ENCODE measurements at regions not wholly inside any gene's neighbourhood (a gene's known extent, or its start where the extent isn't known, plus 50 kb on each side); places are given as distances from the start of the nearest gene placed in this dataset.

- POLR2A ChIA-PET, result no interaction called here
- Histone ChIP-seq H3K4me1 (ENCODE audit: control insufficient read depth, insufficient read depth, low read length) (no peaks in the 10 kb centered on the region), H3K36me3 (ENCODE audit: control insufficient read depth, insufficient read depth, low read length) (no peaks in the 10 kb centered on the region), H3K9me3 (ENCODE audit: control insufficient read depth, insufficient read depth, low read depth, low read length) (no peaks in the 10 kb centered on the region), H3K27ac (ENCODE audit: low read length) (no peak overlapping the region), H3K4me3 (ENCODE audit: low read depth in 2 of 2, low read length in 2 of 2) (no peak overlapping the region), H3K27me3 (ENCODE audit: control insufficient read depth, insufficient read depth, low read length) (no peaks in the 10 kb centered on the region)
- CTCF ChIA-PET, result no interaction called here
- in situ Hi-C loops (cut with HindIII; ENCODE audit: low pct_unique_long_range_greater_than_20kb, low sequenced_read_pairs), result no loop called here
- TF ChIP-seq REST (IDR thresholded peaks at IDR 0.05; ENCODE audit: insufficient read depth in 1 of 2, low read depth in 2 of 2, low read length in 1 of 2) (no peak), POLR2AphosphoS5 (IDR thresholded peaks at IDR 0.05; ENCODE audit: low read depth, low read length) (no peak), CTCF (IDR thresholded peaks at IDR 0.05) (no peak), TCF7L2 (IDR thresholded peaks at IDR 0.05; ENCODE audit: low read depth, low read length) (no peak), SIN3A (IDR thresholded peaks at IDR 0.05; ENCODE audit: borderline replicate concordance, insufficient read depth, low read depth, low read length) (no peak)
- intact Hi-C loops (cut with micrococcal nuclease; ENCODE audit: unreplicated experiment), result no loop called here
- BruUV-seq (replicated peaks), result no TSS peak
- ATAC-seq (no peak), DNase-seq (ENCODE audit: low read depth, low spot score) (no peak)
Observed at GRCh38 chr16:80085606-80086005, 455.2 kb upstream of the DYNLRB2 start.

GRCh38 chr16:80084614-80085013, 456.2 kb upstream of the DYNLRB2 start:
- in situ Hi-C loops (cut with HindIII; ENCODE audit: low pct_unique_long_range_greater_than_20kb, low sequenced_read_pairs), result no loop called here
- TF ChIP-seq REST (IDR thresholded peaks at IDR 0.05; ENCODE audit: insufficient read depth in 1 of 2, low read depth in 2 of 2, low read length in 1 of 2), result no peak
- TF ChIP-seq CTCF (IDR thresholded peaks at IDR 0.05), result peak; percentile 41
- TF ChIP-seq POLR2AphosphoS5 (IDR thresholded peaks at IDR 0.05; ENCODE audit: low read depth, low read length), result no peak
- no peak for TF ChIP-seq TCF7L2 (IDR thresholded peaks at IDR 0.05; ENCODE audit: low read depth, low read length)
- TF ChIP-seq SIN3A (IDR thresholded peaks at IDR 0.05; ENCODE audit: borderline replicate concordance, insufficient read depth, low read depth, low read length), result no peak
- H3K27me3 ChIP-seq (ENCODE audit: control insufficient read depth, insufficient read depth, low read length), result no peaks in the 10 kb centered on the region
- CTCF ChIA-PET, result no interaction called here
- no peak for DNase-seq (ENCODE audit: low read depth, low spot score)
- BruUV-seq (replicated peaks), result no TSS peak
- intact Hi-C loops (cut with micrococcal nuclease; ENCODE audit: unreplicated experiment), result no loop called here
- H3K4me1 ChIP-seq (ENCODE audit: control insufficient read depth, insufficient read depth, low read length), result no peaks in the 10 kb centered on the region
- H3K36me3 ChIP-seq (ENCODE audit: control insufficient read depth, insufficient read depth, low read length), result no peaks in the 10 kb centered on the region
- no peak overlapping the region for H3K4me3 ChIP-seq (ENCODE audit: low read depth in 2 of 2, low read length in 2 of 2)
- no peaks in the 10 kb centered on the region for H3K9me3 ChIP-seq (ENCODE audit: control insufficient read depth, insufficient read depth, low read depth, low read length)
- H3K27ac ChIP-seq (ENCODE audit: low read length), result no peak overlapping the region
- no peak for ATAC-seq
- POLR2A ChIA-PET, result no interaction called here
